Gastrocnemius medialis (tissue), 4 donors: ENCODE measurements at regions not wholly inside any gene's neighbourhood (a gene's known extent, or its start where the extent isn't known, plus 50 kb on each side); places are given as distances from the start of the nearest gene placed in this dataset.

ENCODE experiments used
- POLR2A ChIP-seq, 2 donors: fragments of 450-650 bp; IDR thresholded peaks; one replicate each; pipeline ENCODE4 v1.6.1; 2017; ENCODE audit warnings: antibody characterized with exemption in 2 of 2, mild to moderate bottlenecking in 2 of 2, moderate library complexity in 2 of 2
- TF ChIP-seq, protein P1 (sequence below), 5 experiments: fragments of 450-650 bp in 3 of 5; fragments of 200-600 bp in 2 of 5; sonication (generic) in 2 of 5; IDR thresholded peaks in 4 of 5; conservative IDR thresholded peaks in 1 of 5; 1 replicate in 4 of 5; 2 replicates in 1 of 5; pipeline ENCODE4 v1.5.1; 2016 to 2019; ENCODE audit warnings: antibody characterized with exemption in 5 of 5, mild to moderate bottlenecking in 3 of 5, moderate library complexity in 3 of 5

DNA sequence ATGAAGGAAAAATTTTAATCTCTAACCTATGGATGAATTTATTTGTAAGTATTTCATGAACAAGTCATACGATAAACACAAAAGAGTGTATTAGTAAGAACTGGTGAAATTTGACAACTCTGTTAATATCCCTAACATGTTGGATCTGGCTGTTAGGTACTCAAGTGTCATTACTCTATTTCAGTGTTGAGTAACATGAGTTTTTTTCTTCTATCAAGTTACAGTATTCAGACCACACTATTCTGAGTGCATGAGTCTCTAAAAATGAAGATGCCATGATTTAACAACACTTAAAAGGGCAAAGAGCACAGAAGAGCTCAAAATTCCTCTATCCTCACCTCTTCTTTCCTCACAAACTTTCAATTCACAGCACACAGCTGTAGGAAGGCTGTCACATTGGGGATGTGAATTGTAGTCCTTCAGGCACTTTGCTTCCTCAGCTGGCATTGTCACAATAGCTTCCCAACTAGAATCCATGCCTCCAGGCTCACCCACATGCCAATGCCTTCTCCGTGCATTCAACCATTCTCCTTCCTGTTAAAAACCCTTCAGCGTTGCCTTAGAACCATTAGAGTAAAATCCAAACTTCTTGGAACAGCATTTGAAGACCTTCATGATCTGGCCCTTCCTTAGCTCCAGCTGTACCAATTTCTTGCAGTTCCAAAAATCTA, 73.7 kb upstream of the DBX2 start:
- TF ChIP-seq, protein P1, sequence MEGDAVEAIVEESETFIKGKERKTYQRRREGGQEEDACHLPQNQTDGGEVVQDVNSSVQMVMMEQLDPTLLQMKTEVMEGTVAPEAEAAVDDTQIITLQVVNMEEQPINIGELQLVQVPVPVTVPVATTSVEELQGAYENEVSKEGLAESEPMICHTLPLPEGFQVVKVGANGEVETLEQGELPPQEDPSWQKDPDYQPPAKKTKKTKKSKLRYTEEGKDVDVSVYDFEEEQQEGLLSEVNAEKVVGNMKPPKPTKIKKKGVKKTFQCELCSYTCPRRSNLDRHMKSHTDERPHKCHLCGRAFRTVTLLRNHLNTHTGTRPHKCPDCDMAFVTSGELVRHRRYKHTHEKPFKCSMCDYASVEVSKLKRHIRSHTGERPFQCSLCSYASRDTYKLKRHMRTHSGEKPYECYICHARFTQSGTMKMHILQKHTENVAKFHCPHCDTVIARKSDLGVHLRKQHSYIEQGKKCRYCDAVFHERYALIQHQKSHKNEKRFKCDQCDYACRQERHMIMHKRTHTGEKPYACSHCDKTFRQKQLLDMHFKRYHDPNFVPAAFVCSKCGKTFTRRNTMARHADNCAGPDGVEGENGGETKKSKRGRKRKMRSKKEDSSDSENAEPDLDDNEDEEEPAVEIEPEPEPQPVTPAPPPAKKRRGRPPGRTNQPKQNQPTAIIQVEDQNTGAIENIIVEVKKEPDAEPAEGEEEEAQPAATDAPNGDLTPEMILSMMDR (IDR thresholded peaks at IDR 0.05 in 4 of 5, conservative IDR thresholded peaks at IDR 0.05 in 1 of 5): no peak
- TF ChIP-seq POLR2A (IDR thresholded peaks at IDR 0.05): no peak
